ENCODE measurements at regions not wholly inside any gene's neighbourhood (a gene's known extent, or its start where the extent isn't known, plus 50 kb on each side); places are given as distances from the start of the nearest gene placed in this dataset.

GRCh38 chr5:99973779-99974178 is 561.4 kb upstream of the FAM174A start:
- peaks cover 0 to 2% (median 0%) of the 10 kb centered on the region in 3 donors for H3K27me3 Mint-ChIP-seq (ENCODE audit: low read depth in 3 of 3)
- Histone ChIP-seq H3K79me2 (ENCODE audit: insufficient read depth, low read length) (no peaks in the 10 kb centered on the region), H3K9me3 (replicated peaks in 1 of 2; ENCODE audit: control insufficient read depth in 1 of 2, insufficient read depth in 1 of 2, low read length in 2 of 2) (no peaks in the 10 kb centered on the region), H3K27ac (ENCODE audit: low read depth in 1 of 2, low read length in 2 of 2) (no peak overlapping the region), H3K4me1 (ENCODE audit: control insufficient read depth in 1 of 2, insufficient read depth in 2 of 2, low read length in 2 of 2) (no peaks in the 10 kb centered on the region), H3K27me3 (ENCODE audit: control insufficient read depth in 2 of 2, insufficient read depth in 2 of 2, low read length in 2 of 2) (no peaks in the 10 kb centered on the region), H3K36me3 (replicated peaks in 1 of 2; ENCODE audit: control insufficient read depth in 1 of 2, insufficient read depth in 2 of 2, low read length in 2 of 2) (no peaks in the 10 kb centered on the region), H3K9ac (ENCODE audit: insufficient read depth, low read length, poor library complexity, severe bottlenecking) (no peak overlapping the region), H2AFZ (ENCODE audit: insufficient read depth, low read depth, low read length, poor library complexity, severe bottlenecking) (no peak overlapping the region), H3K4me3 (replicated peaks in 1 of 3; ENCODE audit: low read depth in 2 of 3, low read length in 3 of 3) (no peak overlapping the region), H4K20me1 (ENCODE audit: insufficient read depth, low read length) (no peaks in the 10 kb centered on the region), H3K4me2 (replicated peaks; ENCODE audit: extremely low read depth, low read length, poor library complexity, severe bottlenecking) (no peak overlapping the region)
- TF ChIP-seq CTCF (IDR thresholded peaks at IDR 0.05), result no peak
- H3K4me3 Mint-ChIP-seq, result no peak overlapping the region
- WGBS (ENCODE audit: insufficient coverage), result no CpG with 5 or more reads among the region's 4 CpGs
- H3K9me3 Mint-ChIP-seq, result no peaks in the 10 kb centered on the region
- intact Hi-C loops (cut with micrococcal nuclease), result no loop called here
- H3K36me3 Mint-ChIP-seq, result no peaks in the 10 kb centered on the region
- no peaks in the 10 kb centered on the region for H3K4me1 Mint-ChIP-seq
- no peak for DNase-seq
- no peak overlapping the region for H3K27ac Mint-ChIP-seq

GRCh38 chr5:99955962-99956361 is 579.2 kb upstream of the FAM174A start:
- DNase-seq, result no peak
- no peak overlapping the region for H3K9ac ChIP-seq (ENCODE audit: insufficient read depth, low read length, poor library complexity, severe bottlenecking)
- no peak for TF ChIP-seq CTCF (IDR thresholded peaks at IDR 0.05)
- H3K36me3 ChIP-seq (replicated peaks in 1 of 2; ENCODE audit: control insufficient read depth in 1 of 2, insufficient read depth in 2 of 2, low read length in 2 of 2), result no peaks in the 10 kb centered on the region
- no peaks in the 10 kb centered on the region for H3K4me1 ChIP-seq (ENCODE audit: control insufficient read depth in 1 of 2, insufficient read depth in 2 of 2, low read length in 2 of 2)
- Mint-ChIP-seq H3K4me3 (no peak overlapping the region), H3K9me3 (peaks cover 0 to 10% (median 3%) of the 10 kb centered on the region in 7 donors), H3K27ac (no peak overlapping the region), H3K4me1 (no peaks in the 10 kb centered on the region), H3K36me3 (no peaks in the 10 kb centered on the region), H3K27me3 (ENCODE audit: low read depth in 3 of 3) (peaks cover 0 to 1% (median 0%) of the 10 kb centered on the region in 3 donors)
- H3K4me2 ChIP-seq (replicated peaks; ENCODE audit: extremely low read depth, low read length, poor library complexity, severe bottlenecking), result no peak overlapping the region
- H4K20me1 ChIP-seq (ENCODE audit: insufficient read depth, low read length), result no peaks in the 10 kb centered on the region
- H3K27ac ChIP-seq (ENCODE audit: low read depth in 1 of 2, low read length in 2 of 2), result no peak overlapping the region
- intact Hi-C loops (cut with micrococcal nuclease), result no loop called here
- WGBS (ENCODE audit: insufficient coverage), result 77% methylated on average over 8 of the region's 8 CpGs
- H3K9me3 ChIP-seq (replicated peaks in 1 of 2; ENCODE audit: control insufficient read depth in 1 of 2, insufficient read depth in 1 of 2, low read length in 2 of 2), result peaks cover 0 to 11% of the 10 kb centered on the region in 2 donors
- no peak overlapping the region for H2AFZ ChIP-seq (ENCODE audit: insufficient read depth, low read depth, low read length, poor library complexity, severe bottlenecking)
- H3K79me2 ChIP-seq (ENCODE audit: insufficient read depth, low read length), result no peaks in the 10 kb centered on the region
- H3K4me3 ChIP-seq (replicated peaks in 1 of 3; ENCODE audit: low read depth in 2 of 3, low read length in 3 of 3), result no peak overlapping the region
- H3K27me3 ChIP-seq (ENCODE audit: control insufficient read depth in 2 of 2, insufficient read depth in 2 of 2, low read length in 2 of 2), result no peaks in the 10 kb centered on the region
